Panc1 (cell line): ENCODE measurements at regions not wholly inside any gene's neighbourhood (a gene's known extent, or its start where the extent isn't known, plus 50 kb on each side); places are given as distances from the start of the nearest gene placed in this dataset.

ENCODE experiments used
- ATAC-seq: fragments of 200-7000 bp; cut with Tn5 transposase; 2 replicates; pipeline ENCODE4 v1.9.1; 2020; ENCODE audit warnings: mild to moderate bottlenecking, moderate library complexity
- BruUV-seq: library from RNA; stranded (reverse); fragments of 400-500 nt; replicated peaks from 2 replicates; lab custom pipeline; 2021; lab: Mats Ljungman, UMichigan
- CTCF ChIA-PET: fragments of 300-600 bp; sonication (Branson Sonifier 250); formaldehyde crosslinking; loops from one replicate; lab custom pipeline; 2022; ENCODE audit warnings: antibody characterized with exemption; lab: Charles Lee
- POLR2A ChIA-PET: fragments of 300-600 bp; sonication (Branson Sonifier 250); formaldehyde crosslinking; loops from one replicate; lab custom pipeline; 2022; ENCODE audit warnings: antibody characterized with exemption; lab: Charles Lee
- DNase-seq: peaks from one replicate; pipeline ENCODE4 v3.0.0-alpha.2; 2010; ENCODE audit warnings: low read depth, low spot score
- H3K27ac ChIP-seq: 2 replicates; pipeline ENCODE4 v1.5.1; 2011; ENCODE audit warnings: mild to moderate bottlenecking, low read length, inconsistent platforms
- H3K27me3 ChIP-seq: fragments of 200-500 bp; sonication (Bioruptor generic); 2 replicates; pipeline ENCODE4 v1.6.0; 2014; ENCODE audit warnings: low read length, inconsistent platforms; ENCODE audit not compliant: control insufficient read depth, insufficient read depth
- H3K36me3 ChIP-seq: fragments of 200-500 bp; sonication (Bioruptor generic); 2 replicates; pipeline ENCODE4 v1.5.1; 2014; ENCODE audit warnings: inconsistent platforms, mild to moderate bottlenecking, low read length, moderate library complexity; ENCODE audit not compliant: control insufficient read depth, insufficient read depth
- H3K4me1 ChIP-seq: 2 replicates; pipeline ENCODE4 v1.5.1; 2011; ENCODE audit warnings: inconsistent platforms, mild to moderate bottlenecking, low read length, moderate library complexity; ENCODE audit not compliant: control insufficient read depth, insufficient read depth
- H3K4me3 ChIP-seq, 2 experiments: 2 replicates each; pipeline ENCODE4 v1.5.1; 2011 to 2012; ENCODE audit warnings: low read depth in 2 of 2, low read length in 2 of 2, mild to moderate bottlenecking in 2 of 2, inconsistent platforms in 1 of 2, moderate library complexity in 1 of 2
- H3K9me3 ChIP-seq: fragments of 200-500 bp; sonication (Bioruptor generic); 2 replicates; pipeline ENCODE4 v1.5.1; 2014; ENCODE audit warnings: low read depth, mild to moderate bottlenecking, inconsistent platforms, low read length, moderate library complexity; ENCODE audit not compliant: control insufficient read depth, insufficient read depth
- POLR2AphosphoS5 ChIP-seq: IDR thresholded peaks from 2 replicates; pipeline ENCODE4 v1.6.1; 2012; ENCODE audit warnings: mild to moderate bottlenecking, low read depth, low read length, moderate library complexity
- SIN3A ChIP-seq: IDR thresholded peaks from 2 replicates; pipeline ENCODE4 v1.6.1; 2012; ENCODE audit warnings: low read depth, mild to moderate bottlenecking, low read length, moderate library complexity, borderline replicate concordance; ENCODE audit not compliant: insufficient read depth
- TCF7L2 ChIP-seq: IDR thresholded peaks from 2 replicates; pipeline ENCODE4 v1.6.1; 2011; ENCODE audit warnings: mild to moderate bottlenecking, low read depth, low read length, inconsistent platforms
- in situ Hi-C: cut with HindIII; loops from 2 replicates; pipeline ENCODE4 v1.10.0; 2016; ENCODE audit warnings: low sequenced_read_pairs, low pct_unique_long_range_greater_than_20kb
- intact Hi-C: fragments of 100-400 bp; cut with micrococcal nuclease; formaldehyde crosslinking; loops from one replicate; pipeline ENCODE4 v1.10.0; 2022; ENCODE audit not compliant: unreplicated experiment
- TF ChIP-seq, protein P1 (sequence below): fragments of 450-650 bp; IDR thresholded peaks from 2 replicates; pipeline ENCODE4 v1.5.1; 2017; ENCODE audit warnings: mild to moderate bottlenecking
- TF ChIP-seq, protein P2 (sequence below), 2 experiments: IDR thresholded peaks; 2 replicates each; pipeline ENCODE4 v1.6.1; 2011 to 2012; ENCODE audit warnings: low read depth in 2 of 2, control low read depth in 1 of 2, low read length in 1 of 2, mild to moderate bottlenecking in 1 of 2, moderate library complexity in 1 of 2; ENCODE audit not compliant: insufficient read depth in 1 of 2

DNA sequence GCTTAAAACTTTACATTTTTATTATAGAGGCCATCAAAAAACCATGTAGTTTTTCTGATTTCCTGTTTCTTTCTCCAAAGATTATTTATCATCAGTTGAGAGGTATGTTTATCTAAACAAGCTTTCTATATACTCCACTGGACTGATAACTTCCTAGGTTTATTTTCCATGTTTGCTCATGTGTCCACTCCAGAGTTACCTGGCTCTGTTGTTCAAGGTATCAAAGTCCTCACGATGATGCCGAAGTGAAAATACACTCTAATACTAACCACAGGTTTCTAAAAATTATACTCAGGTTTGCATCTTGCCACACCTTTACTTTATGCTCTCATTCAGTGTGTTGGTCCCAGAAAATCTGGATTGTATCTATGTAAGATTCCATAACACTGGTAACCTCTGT lies 287.9 kb upstream of the GULP1 start:
- no peaks in the 10 kb centered on the region for H3K9me3 ChIP-seq
- DNase-seq = no peak
- no peak overlapping the region for H3K4me3 ChIP-seq
- CTCF ChIA-PET = no interaction called here
- no peaks in the 10 kb centered on the region; the same call in 1 of the 2 replicates for H3K4me1 ChIP-seq
- intact Hi-C loops = no loop called here
- no peak for ATAC-seq
- POLR2A ChIA-PET = interaction anchor here (0.6 kb wide), 1 partner anchor 966 kb away, joined by 3 read pairs; no protein-coding TSS in a partner anchor
- no peaks in the 10 kb centered on the region for H3K36me3 ChIP-seq
- no peak overlapping the region for H3K27ac ChIP-seq
- BruUV-seq = no TSS peak
- H3K27me3 ChIP-seq = no peaks in the 10 kb centered on the region
- TF ChIP-seq TCF7L2 (no peak), SIN3A (no peak), POLR2AphosphoS5 (no peak)
- TF ChIP-seq, protein P1, sequence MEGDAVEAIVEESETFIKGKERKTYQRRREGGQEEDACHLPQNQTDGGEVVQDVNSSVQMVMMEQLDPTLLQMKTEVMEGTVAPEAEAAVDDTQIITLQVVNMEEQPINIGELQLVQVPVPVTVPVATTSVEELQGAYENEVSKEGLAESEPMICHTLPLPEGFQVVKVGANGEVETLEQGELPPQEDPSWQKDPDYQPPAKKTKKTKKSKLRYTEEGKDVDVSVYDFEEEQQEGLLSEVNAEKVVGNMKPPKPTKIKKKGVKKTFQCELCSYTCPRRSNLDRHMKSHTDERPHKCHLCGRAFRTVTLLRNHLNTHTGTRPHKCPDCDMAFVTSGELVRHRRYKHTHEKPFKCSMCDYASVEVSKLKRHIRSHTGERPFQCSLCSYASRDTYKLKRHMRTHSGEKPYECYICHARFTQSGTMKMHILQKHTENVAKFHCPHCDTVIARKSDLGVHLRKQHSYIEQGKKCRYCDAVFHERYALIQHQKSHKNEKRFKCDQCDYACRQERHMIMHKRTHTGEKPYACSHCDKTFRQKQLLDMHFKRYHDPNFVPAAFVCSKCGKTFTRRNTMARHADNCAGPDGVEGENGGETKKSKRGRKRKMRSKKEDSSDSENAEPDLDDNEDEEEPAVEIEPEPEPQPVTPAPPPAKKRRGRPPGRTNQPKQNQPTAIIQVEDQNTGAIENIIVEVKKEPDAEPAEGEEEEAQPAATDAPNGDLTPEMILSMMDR = no peak
- TF ChIP-seq, protein P2, sequence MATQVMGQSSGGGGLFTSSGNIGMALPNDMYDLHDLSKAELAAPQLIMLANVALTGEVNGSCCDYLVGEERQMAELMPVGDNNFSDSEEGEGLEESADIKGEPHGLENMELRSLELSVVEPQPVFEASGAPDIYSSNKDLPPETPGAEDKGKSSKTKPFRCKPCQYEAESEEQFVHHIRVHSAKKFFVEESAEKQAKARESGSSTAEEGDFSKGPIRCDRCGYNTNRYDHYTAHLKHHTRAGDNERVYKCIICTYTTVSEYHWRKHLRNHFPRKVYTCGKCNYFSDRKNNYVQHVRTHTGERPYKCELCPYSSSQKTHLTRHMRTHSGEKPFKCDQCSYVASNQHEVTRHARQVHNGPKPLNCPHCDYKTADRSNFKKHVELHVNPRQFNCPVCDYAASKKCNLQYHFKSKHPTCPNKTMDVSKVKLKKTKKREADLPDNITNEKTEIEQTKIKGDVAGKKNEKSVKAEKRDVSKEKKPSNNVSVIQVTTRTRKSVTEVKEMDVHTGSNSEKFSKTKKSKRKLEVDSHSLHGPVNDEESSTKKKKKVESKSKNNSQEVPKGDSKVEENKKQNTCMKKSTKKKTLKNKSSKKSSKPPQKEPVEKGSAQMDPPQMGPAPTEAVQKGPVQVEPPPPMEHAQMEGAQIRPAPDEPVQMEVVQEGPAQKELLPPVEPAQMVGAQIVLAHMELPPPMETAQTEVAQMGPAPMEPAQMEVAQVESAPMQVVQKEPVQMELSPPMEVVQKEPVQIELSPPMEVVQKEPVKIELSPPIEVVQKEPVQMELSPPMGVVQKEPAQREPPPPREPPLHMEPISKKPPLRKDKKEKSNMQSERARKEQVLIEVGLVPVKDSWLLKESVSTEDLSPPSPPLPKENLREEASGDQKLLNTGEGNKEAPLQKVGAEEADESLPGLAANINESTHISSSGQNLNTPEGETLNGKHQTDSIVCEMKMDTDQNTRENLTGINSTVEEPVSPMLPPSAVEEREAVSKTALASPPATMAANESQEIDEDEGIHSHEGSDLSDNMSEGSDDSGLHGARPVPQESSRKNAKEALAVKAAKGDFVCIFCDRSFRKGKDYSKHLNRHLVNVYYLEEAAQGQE (IDR thresholded peaks at IDR 0.05; ENCODE audit: insufficient read depth in 1 of 2, low read depth in 2 of 2, low read length in 1 of 2) = no peak
- in situ Hi-C loops = no loop called here

DNA sequence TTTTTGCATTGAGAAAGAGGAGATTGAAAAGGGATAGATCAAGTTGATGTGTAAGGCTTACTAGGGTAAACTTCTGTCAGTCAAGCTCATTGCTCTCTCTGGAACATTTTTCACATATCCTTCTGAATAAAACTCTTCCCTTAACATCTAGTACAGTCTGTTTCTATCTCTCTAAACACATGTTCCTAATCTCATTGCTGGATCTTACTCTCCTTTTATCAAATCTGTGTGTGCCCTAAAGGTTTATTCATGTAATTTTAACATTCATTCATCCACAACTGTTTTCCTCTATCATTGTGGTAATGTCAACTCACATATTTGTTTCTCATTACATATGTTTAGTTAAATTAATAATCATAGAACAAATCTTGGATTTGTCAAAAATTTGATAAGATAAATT lies 277.9 kb upstream of the GULP1 start:
- ATAC-seq = no peak
- H3K9me3 ChIP-seq = no peaks in the 10 kb centered on the region
- CTCF ChIA-PET = no interaction called here
- in situ Hi-C loops = no loop called here
- DNase-seq = no peak
- H3K27ac ChIP-seq = no peak overlapping the region
- BruUV-seq = no TSS peak
- no peak overlapping the region for H3K4me3 ChIP-seq
- no peaks in the 10 kb centered on the region for H3K36me3 ChIP-seq
- POLR2A ChIA-PET = no interaction called here
- intact Hi-C loops = no loop called here
- H3K27me3 ChIP-seq = no peaks in the 10 kb centered on the region
- H3K4me1 ChIP-seq = no peaks in the 10 kb centered on the region
- TF ChIP-seq, protein P2 (IDR thresholded peaks at IDR 0.05; ENCODE audit: insufficient read depth in 1 of 2, low read depth in 2 of 2, low read length in 1 of 2) = no peak
- no peak for TF ChIP-seq SIN3A
- no peak for TF ChIP-seq POLR2AphosphoS5
- TF ChIP-seq TCF7L2 = no peak
- TF ChIP-seq, protein P1 = no peak
